Activated CD4-positive, alpha-beta T cell treated with anti-CD3 and anti-CD28 coated beads for 36 hours (primary cell): ENCODE measurements at regions not wholly inside any gene's neighbourhood (a gene's known extent, or its start where the extent isn't known, plus 50 kb on each side); places are given as distances from the start of the nearest gene placed in this dataset.
A peak's percentile ranks its signal among the peaks of the same experiment; 100 is the strongest.

Source experiments
- ATAC-seq: fragments of 200-7000 bp; cut with Tn5 transposase; one replicate; pipeline ENCODE4 v1.10.0; 2021; ENCODE audit warnings: mild to moderate bottlenecking, moderate library complexity
- CTCF ChIA-PET: fragments of 350-600 bp; sonication (Branson Sonifier 250); formaldehyde crosslinking; loops from one replicate; lab custom pipeline; 2021; ENCODE audit warnings: antibody characterized with exemption; lab: Charles Lee
- POLR2A ChIA-PET: fragments of 350-600 bp; sonication (Branson Sonifier 250); formaldehyde crosslinking; loops from one replicate; lab custom pipeline; 2021; ENCODE audit warnings: antibody characterized with exemption, inconsistent platforms; lab: Charles Lee
- DNase-seq: peaks from one replicate; pipeline ENCODE4 v3.0.0-alpha.2; 2020
- H3K27ac Mint-ChIP-seq: one replicate; pipeline ENCODE4 v1.8.0; 2021; ENCODE audit warnings: mixed read lengths
- H3K27me3 Mint-ChIP-seq: one replicate; pipeline ENCODE4 v1.8.0; 2021; ENCODE audit warnings: mixed read lengths
- H3K36me3 Mint-ChIP-seq: one replicate; pipeline ENCODE4 v1.8.0; 2021; ENCODE audit warnings: low read depth, mixed read lengths
- H3K4me1 Mint-ChIP-seq: one replicate; pipeline ENCODE4 v1.8.0; 2021; ENCODE audit warnings: mixed read lengths
- H3K4me3 Mint-ChIP-seq: one replicate; pipeline ENCODE4 v1.8.0; 2021; ENCODE audit warnings: mild to moderate bottlenecking, moderate library complexity, mixed read lengths
- H3K9me3 Mint-ChIP-seq: one replicate; pipeline ENCODE4 v1.8.0; 2021; ENCODE audit warnings: low read depth, mixed read lengths
- intact Hi-C, 2 experiments: fragments of 100-400 bp; cut with DNase I in 1 of 2; cut with micrococcal nuclease in 1 of 2; formaldehyde crosslinking; loops; one replicate each; pipeline versions ENCODE4 v1.14.2 to v1.15.1; 2022 to 2024; cut with DNase I, micrococcal nuclease

- DNase-seq, result no peak
- H3K27ac Mint-ChIP-seq, result no peak overlapping the region
- intact Hi-C loops, result no loop called here
- no peak overlapping the region for H3K4me3 Mint-ChIP-seq
- CTCF ChIA-PET, result interaction anchor here (0.6 kb wide), 1 partner anchor 8 kb away, joined by 3 read pairs; no protein-coding TSS in a partner anchor
- H3K36me3 Mint-ChIP-seq, result no peaks in the 10 kb centered on the region
- peaks cover 1% of the 10 kb centered on the region for H3K9me3 Mint-ChIP-seq
- peaks cover 12% of the 10 kb centered on the region for H3K27me3 Mint-ChIP-seq
- POLR2A ChIA-PET, result no interaction called here
- no peak for ATAC-seq
- H3K4me1 Mint-ChIP-seq, result no peaks in the 10 kb centered on the region
Observed at GRCh38 chr11:32023370-32024305, 67.2 kb upstream of the RCN1 start.

- CTCF ChIA-PET, result no interaction called here
- ATAC-seq (no peak), DNase-seq (no peak)
- H3K9me3 Mint-ChIP-seq, result peaks cover 1% of the 10 kb centered on the region
- POLR2A ChIA-PET, result no interaction called here
- H3K36me3 Mint-ChIP-seq, result no peaks in the 10 kb centered on the region
- peaks cover 13% of the 10 kb centered on the region for H3K27me3 Mint-ChIP-seq
- intact Hi-C loops, result no loop called here
- H3K4me1 Mint-ChIP-seq, result no peaks in the 10 kb centered on the region
- no peak overlapping the region for H3K27ac Mint-ChIP-seq
- H3K4me3 Mint-ChIP-seq, result no peak overlapping the region
Observed at GRCh38 chr11:32018672-32019071, 72.2 kb upstream of the RCN1 start.

GRCh38 chr11:32016111-32016510, 74.8 kb upstream of the RCN1 start:
- no peaks in the 10 kb centered on the region for H3K36me3 Mint-ChIP-seq
- H3K4me3 Mint-ChIP-seq, result no peak overlapping the region
- DNase-seq, result no peak
- no peak overlapping the region for H3K27ac Mint-ChIP-seq
- H3K9me3 Mint-ChIP-seq, result peaks cover 1% of the 10 kb centered on the region
- H3K27me3 Mint-ChIP-seq, result peaks cover 12% of the 10 kb centered on the region
- no peak for ATAC-seq
- intact Hi-C loops, result no loop called here
- no peaks in the 10 kb centered on the region for H3K4me1 Mint-ChIP-seq
- CTCF ChIA-PET, result interaction anchor here (1.5 kb wide), 1 partner anchor 9 kb away, joined by 4 read pairs; no protein-coding TSS in a partner anchor
- POLR2A ChIA-PET, result no interaction called here

GRCh38 chr11:32015427-32015826, 75.4 kb upstream of the RCN1 start:
- intact Hi-C loops, result no loop called here
- Mint-ChIP-seq H3K27me3 (peaks cover 15% of the 10 kb centered on the region), H3K9me3 (peaks cover 1% of the 10 kb centered on the region), H3K36me3 (no peaks in the 10 kb centered on the region), H3K27ac (no peak overlapping the region), H3K4me3 (no peak overlapping the region), H3K4me1 (no peaks in the 10 kb centered on the region)
- ATAC-seq (no peak), DNase-seq (no peak)
- CTCF ChIA-PET, result interaction anchor here (0.6 to 1.5 kb wide), 2 partner anchors 8 to 536 kb away, joined by 4 read pairs; no protein-coding TSS in a partner anchor
- POLR2A ChIA-PET, result no interaction called here

- H3K36me3 Mint-ChIP-seq, result no peaks in the 10 kb centered on the region
- no peak overlapping the region for H3K4me3 Mint-ChIP-seq
- ATAC-seq (no peak), DNase-seq (no peak)
- intact Hi-C loops, result no loop called here
- no peak overlapping the region for H3K27ac Mint-ChIP-seq
- no peaks in the 10 kb centered on the region for H3K4me1 Mint-ChIP-seq
- CTCF ChIA-PET, result no interaction called here
- H3K9me3 Mint-ChIP-seq, result no peaks in the 10 kb centered on the region
- POLR2A ChIA-PET, result no interaction called here
- peaks cover 25% of the 10 kb centered on the region for H3K27me3 Mint-ChIP-seq
Observed at GRCh38 chr11:32013603-32014002, 77.3 kb upstream of the RCN1 start.

- Mint-ChIP-seq H3K27me3 (peaks cover 29% of the 10 kb centered on the region), H3K9me3 (no peaks in the 10 kb centered on the region), H3K4me1 (no peaks in the 10 kb centered on the region), H3K27ac (no peak overlapping the region), H3K36me3 (no peaks in the 10 kb centered on the region), H3K4me3 (no peak overlapping the region)
- ChIA-PET CTCF (interaction anchor here (0.6 to 1.5 kb wide), 4 partner anchors 41 to 515 kb away, joined by 3 to 6 read pairs (median 4); no protein-coding TSS in a partner anchor), POLR2A (no interaction called here)
- DNase-seq (no peak), ATAC-seq (no peak)
- intact Hi-C loops, result no loop called here
Observed at GRCh38 chr11:32012049-32012448, 78.8 kb upstream of the RCN1 start.

- DNase-seq (no peak), ATAC-seq (no peak)
- Mint-ChIP-seq H3K27me3 (peaks cover 29% of the 10 kb centered on the region), H3K4me1 (no peaks in the 10 kb centered on the region), H3K27ac (no peak overlapping the region), H3K9me3 (no peaks in the 10 kb centered on the region), H3K4me3 (no peak overlapping the region), H3K36me3 (no peaks in the 10 kb centered on the region)
- intact Hi-C loops, result loop anchor here in 1 of 2 experiments (5.0 kb wide), 1 partner anchor 772 kb away; no protein-coding TSS in a partner anchor
- CTCF ChIA-PET, result interaction anchor here (0.7 kb wide), 1 partner anchor 179 kb away, joined by 3 read pairs; no protein-coding TSS in a partner anchor
- POLR2A ChIA-PET, result no interaction called here
Observed at GRCh38 chr11:32008880-32009551, 81.9 kb upstream of the RCN1 start.

- intact Hi-C loops, result loop anchor here in 1 of 2 experiments (1.0 to 5.0 kb wide), 3 partner anchors 610 to 900 kb away; no protein-coding TSS in a partner anchor
- peaks cover 31% of the 10 kb centered on the region for H3K27me3 Mint-ChIP-seq
- no peak overlapping the region for H3K27ac Mint-ChIP-seq
- no peaks in the 10 kb centered on the region for H3K4me1 Mint-ChIP-seq
- no peaks in the 10 kb centered on the region for H3K9me3 Mint-ChIP-seq
- ATAC-seq (peak; percentile 65), DNase-seq (peak; percentile 24)
- no peaks in the 10 kb centered on the region for H3K36me3 Mint-ChIP-seq
- no peak overlapping the region for H3K4me3 Mint-ChIP-seq
- ChIA-PET CTCF (interaction anchor here (0.6 to 1.4 kb wide), 10 partner anchors 9 to 900 kb away, joined by 3 to 6 read pairs (median 3); no protein-coding TSS in a partner anchor), POLR2A (no interaction called here)
Observed at GRCh38 chr11:32006799-32007388, 84.0 kb upstream of the RCN1 start.

- intact Hi-C loops, result loop anchor here in 1 of 2 experiments (2.0 to 5.0 kb wide), 2 partner anchors 609 to 769 kb away; no protein-coding TSS in a partner anchor
- Mint-ChIP-seq H3K4me1 (no peaks in the 10 kb centered on the region), H3K9me3 (no peaks in the 10 kb centered on the region), H3K27ac (no peak overlapping the region), H3K27me3 (peaks cover 29% of the 10 kb centered on the region), H3K36me3 (no peaks in the 10 kb centered on the region), H3K4me3 (no peak overlapping the region)
- POLR2A ChIA-PET, result no interaction called here
- no peak for DNase-seq
- CTCF ChIA-PET, result interaction anchor here (0.8 kb wide), 1 partner anchor 763 kb away, joined by 3 read pairs; no protein-coding TSS in a partner anchor
- no peak for ATAC-seq
Observed at GRCh38 chr11:32005786-32006416, 85.0 kb upstream of the RCN1 start.

GRCh38 chr11:32003335-32003734, 87.5 kb upstream of the RCN1 start:
- Mint-ChIP-seq H3K4me3 (no peak overlapping the region), H3K27me3 (peaks cover 13% of the 10 kb centered on the region), H3K36me3 (no peaks in the 10 kb centered on the region), H3K4me1 (no peaks in the 10 kb centered on the region), H3K9me3 (no peaks in the 10 kb centered on the region), H3K27ac (no peak overlapping the region)
- ChIA-PET CTCF (interaction anchor here (0.6 to 1.2 kb wide), 5 partner anchors 77 to 895 kb away, joined by 3 read pairs; no protein-coding TSS in a partner anchor), POLR2A (no interaction called here)
- DNase-seq (no peak), ATAC-seq (no peak)
- intact Hi-C loops, result no loop called here
